ENCODE measurements at regions not wholly inside any gene's neighbourhood (a gene's known extent, or its start where the extent isn't known, plus 50 kb on each side); places are given as distances from the start of the nearest gene placed in this dataset.

GRCh38 chr2:238521002-238521401, 94.3 kb downstream of the ASB1 start:
- no peak for TF ChIP-seq CTCF (IDR thresholded peaks at IDR 0.05)
- TF ChIP-seq GATA2 (CRISPR knock-in tag; IDR thresholded peaks at IDR 0.05) = no peak
- no peak for TF ChIP-seq EZH2phosphoT487 (IDR thresholded peaks at IDR 0.05; ENCODE audit: borderline replicate concordance, low read depth)
- no peak for TF ChIP-seq CHD2 (IDR thresholded peaks at IDR 0.05; ENCODE audit: low read length, partially characterized antibody)
- TF ChIP-seq ZBTB33 (IDR thresholded peaks at IDR 0.05; ENCODE audit: borderline replicate concordance, low read depth) = no peak
- TF ChIP-seq POLR2AphosphoS5 (IDR thresholded peaks at IDR 0.05; ENCODE audit: low read depth, low read length) = no peak
- no peak for TF ChIP-seq SIN3A (IDR thresholded peaks at IDR 0.05; ENCODE audit: borderline replicate concordance, low read depth, low read length)
- TF ChIP-seq MXI1 (IDR thresholded peaks at IDR 0.05; ENCODE audit: low read depth, low read length) = no peak
- TF ChIP-seq NRF1 (IDR thresholded peaks at IDR 0.05; ENCODE audit: low read depth, low read length) = no peak
- no peak for TF ChIP-seq EP300 (IDR thresholded peaks at IDR 0.05; ENCODE audit: borderline replicate concordance in 1 of 2, low read depth in 1 of 2, low read length in 1 of 2)
- no peak for TF ChIP-seq USF2 (IDR thresholded peaks at IDR 0.05; ENCODE audit: borderline replicate concordance, low read depth, low read length)
- no peak for TF ChIP-seq MAX (IDR thresholded peaks at IDR 0.05; ENCODE audit: low read depth)
- TF ChIP-seq RXRA (IDR thresholded peaks at IDR 0.05; ENCODE audit: borderline replicate concordance, low read depth) = no peak

Measured in SK-N-SH (cell line).